DMS114 treated with DMSO at 0.1 percent for 48 hours (cell line): ENCODE measurements at regions not wholly inside any gene's neighbourhood (a gene's known extent, or its start where the extent isn't known, plus 50 kb on each side); places are given as distances from the start of the nearest gene placed in this dataset.
"Not testable (repeated sequence)": the region's sequence is repeated elsewhere in the genome, so short reads cannot be mapped to it uniquely, and the experiment has no call there.

Source experiments
- DNase-seq: peaks from one replicate; lab custom pipeline; 2025; ENCODE audit not compliant: unreplicated experiment; lab: John Stamatoyannopoulos, UW

- DNase-seq: no peak
Measured at GRCh38 chr13:18995259-18995873, 186.3 kb downstream of the TUBA3C start.

- no peak for DNase-seq
Measured at GRCh38 chr13:18993884-18994660, 187.6 kb downstream of the TUBA3C start.

GRCh38 chr13:18992791-18993190, 188.8 kb downstream of the TUBA3C start:
- no peak for DNase-seq

- no peak for DNase-seq
Measured at GRCh38 chr13:18991060-18991459, 190.6 kb downstream of the TUBA3C start.

- no peak for DNase-seq
Measured at GRCh38 chr13:18978447-18978846, 203.2 kb downstream of the TUBA3C start.

- no peak for DNase-seq
Measured at GRCh38 chr13:18977857-18978256, 203.8 kb downstream of the TUBA3C start.

GRCh38 chr13:18971576-18972219, 209.9 kb downstream of the TUBA3C start:
- DNase-seq: no peak

- no peak for DNase-seq
Measured at GRCh38 chr13:18965347-18965855, 216.2 kb downstream of the TUBA3C start.

GRCh38 chr13:18964942-18965341, 216.7 kb downstream of the TUBA3C start:
- DNase-seq: no peak

- not testable (repeated sequence) for DNase-seq
Measured at GRCh38 chr13:18963684-18964083, 217.9 kb downstream of the TUBA3C start.

- no peak for DNase-seq
Measured at GRCh38 chr13:18962168-18962734, 219.4 kb downstream of the TUBA3C start.

GRCh38 chr13:18961383-18962117, 220.1 kb downstream of the TUBA3C start:
- DNase-seq: no peak

GRCh38 chr13:18960637-18961227, 220.9 kb downstream of the TUBA3C start:
- no peak for DNase-seq

- no peak for DNase-seq
Measured at GRCh38 chr13:18959996-18960395, 221.6 kb downstream of the TUBA3C start.

- no peak for DNase-seq
Measured at GRCh38 chr13:18959229-18959628, 222.4 kb downstream of the TUBA3C start.

GRCh38 chr13:18956473-18957078, 225.0 kb downstream of the TUBA3C start:
- no peak for DNase-seq

GRCh38 chr13:18954254-18954653, 227.4 kb downstream of the TUBA3C start:
- DNase-seq: no peak

GRCh38 chr13:18953139-18953930, 228.3 kb downstream of the TUBA3C start:
- no peak for DNase-seq
